Endothelial cell of umbilical vein (primary cell): ENCODE measurements at regions not wholly inside any gene's neighbourhood (a gene's known extent, or its start where the extent isn't known, plus 50 kb on each side); places are given as distances from the start of the nearest gene placed in this dataset.
"Not testable (repeated sequence)": the region's sequence is repeated elsewhere in the genome, so short reads cannot be mapped to it uniquely, and the experiment has no call there.

Experiments used
- GATA2 ChIP-seq: IDR thresholded peaks from 2 replicates; pipeline ENCODE4 v1.7.0; 2011; ENCODE audit warnings: low read depth, mild to moderate bottlenecking, moderate library complexity, mixed read lengths, low read length; ENCODE audit not compliant: insufficient read length, insufficient read depth
- JUN ChIP-seq: IDR thresholded peaks from 2 replicates; pipeline ENCODE4 v1.6.1; 2011; ENCODE audit warnings: borderline replicate concordance, low read depth; ENCODE audit not compliant: insufficient read length, insufficient read depth
- MYC ChIP-seq: IDR thresholded peaks from one replicate; pipeline ENCODE4 v1.6.1; 2011; ENCODE audit warnings: mild to moderate bottlenecking, low read depth, low read length
- POLR2A ChIP-seq: IDR thresholded peaks from 2 replicates; pipeline ENCODE4 v1.6.1; 2012; ENCODE audit warnings: low read depth, mild to moderate bottlenecking, control low read depth, low read length
- POLR2AphosphoS5 ChIP-seq: IDR thresholded peaks from 2 replicates; pipeline ENCODE4 v1.6.1; 2012; ENCODE audit warnings: low read depth, mild to moderate bottlenecking, control low read depth, low read length, moderate library complexity; ENCODE audit not compliant: insufficient read depth
- TF ChIP-seq, protein P1 (sequence below), 2 donors: IDR thresholded peaks; 1 replicate in 1 of 2; 2 replicates in 1 of 2; pipeline ENCODE4 v1.5.1; 2011; ENCODE audit warnings: low read length in 2 of 2, mild to moderate bottlenecking in 2 of 2, moderate library complexity in 2 of 2, control low read depth in 1 of 2, inconsistent platforms in 1 of 2, low read depth in 1 of 2; ENCODE audit not compliant: insufficient read depth in 1 of 2; ENCODE audit errors: extremely low read depth in 1 of 2
- TF ChIP-seq, protein P2 (sequence below): IDR thresholded peaks from 2 replicates; pipeline ENCODE4 v1.6.1; 2011; ENCODE audit not compliant: insufficient read depth, insufficient read length

DNA sequence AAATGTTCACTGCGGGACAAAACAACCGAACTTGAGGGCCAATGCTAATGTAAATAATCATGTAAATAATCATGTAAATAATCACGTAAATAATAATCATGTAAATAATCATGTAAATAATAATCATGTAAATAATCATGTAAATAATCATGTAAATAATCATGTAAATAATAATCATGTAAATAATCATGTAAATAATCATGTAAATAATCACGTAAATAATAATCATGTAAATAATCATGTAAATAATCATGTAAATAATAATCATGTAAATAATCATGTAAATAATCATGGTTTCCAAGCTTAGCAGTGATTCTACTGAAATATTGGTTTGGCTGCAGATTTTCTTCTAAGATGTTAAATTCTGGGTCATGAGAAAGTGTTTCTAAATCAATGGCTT is 507.1 kb downstream of the ZNF516 start:
- TF ChIP-seq POLR2AphosphoS5, JUN, GATA2, POLR2A, MYC: not testable (repeated sequence)
- TF ChIP-seq, protein P1, sequence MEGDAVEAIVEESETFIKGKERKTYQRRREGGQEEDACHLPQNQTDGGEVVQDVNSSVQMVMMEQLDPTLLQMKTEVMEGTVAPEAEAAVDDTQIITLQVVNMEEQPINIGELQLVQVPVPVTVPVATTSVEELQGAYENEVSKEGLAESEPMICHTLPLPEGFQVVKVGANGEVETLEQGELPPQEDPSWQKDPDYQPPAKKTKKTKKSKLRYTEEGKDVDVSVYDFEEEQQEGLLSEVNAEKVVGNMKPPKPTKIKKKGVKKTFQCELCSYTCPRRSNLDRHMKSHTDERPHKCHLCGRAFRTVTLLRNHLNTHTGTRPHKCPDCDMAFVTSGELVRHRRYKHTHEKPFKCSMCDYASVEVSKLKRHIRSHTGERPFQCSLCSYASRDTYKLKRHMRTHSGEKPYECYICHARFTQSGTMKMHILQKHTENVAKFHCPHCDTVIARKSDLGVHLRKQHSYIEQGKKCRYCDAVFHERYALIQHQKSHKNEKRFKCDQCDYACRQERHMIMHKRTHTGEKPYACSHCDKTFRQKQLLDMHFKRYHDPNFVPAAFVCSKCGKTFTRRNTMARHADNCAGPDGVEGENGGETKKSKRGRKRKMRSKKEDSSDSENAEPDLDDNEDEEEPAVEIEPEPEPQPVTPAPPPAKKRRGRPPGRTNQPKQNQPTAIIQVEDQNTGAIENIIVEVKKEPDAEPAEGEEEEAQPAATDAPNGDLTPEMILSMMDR (IDR thresholded peaks at IDR 0.05; ENCODE audit: extremely low read depth in 1 of 2, insufficient read depth in 1 of 2, low read depth in 1 of 2, low read length in 2 of 2): not testable (repeated sequence)
- TF ChIP-seq, protein P2, sequence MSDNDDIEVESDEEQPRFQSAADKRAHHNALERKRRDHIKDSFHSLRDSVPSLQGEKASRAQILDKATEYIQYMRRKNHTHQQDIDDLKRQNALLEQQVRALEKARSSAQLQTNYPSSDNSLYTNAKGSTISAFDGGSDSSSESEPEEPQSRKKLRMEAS: not testable (repeated sequence)
